Chondrocyte (in vitro differentiated cells): ENCODE measurements at regions not wholly inside any gene's neighbourhood (a gene's known extent, or its start where the extent isn't known, plus 50 kb on each side); places are given as distances from the start of the nearest gene placed in this dataset.

Source experiments
- DNase-seq: peaks from one replicate; pipeline ENCODE4 v3.0.0; 2021; ENCODE audit warnings: mixed read lengths, low spot score
- H3K27ac Mint-ChIP-seq: one replicate; pipeline ENCODE4 v1.8.0; 2021; ENCODE audit warnings: mild to moderate bottlenecking, moderate library complexity, mixed read lengths; ENCODE audit not compliant: unreplicated experiment
- H3K27me3 Mint-ChIP-seq: 2 replicates; pipeline ENCODE4 v1.8.0; 2021; ENCODE audit warnings: low read depth, mixed read lengths
- H3K36me3 Mint-ChIP-seq: 2 replicates; pipeline ENCODE4 v1.8.0; 2021; ENCODE audit warnings: low read depth, mixed read lengths
- H3K4me1 Mint-ChIP-seq: 2 replicates; pipeline ENCODE4 v1.8.0; 2021; ENCODE audit warnings: low read depth, mild to moderate bottlenecking, mixed read lengths
- H3K4me3 Mint-ChIP-seq: one replicate; pipeline ENCODE4 v1.8.0; 2021; ENCODE audit warnings: mild to moderate bottlenecking, moderate library complexity, mixed read lengths; ENCODE audit not compliant: unreplicated experiment
- H3K9me3 Mint-ChIP-seq: 2 replicates; pipeline ENCODE4 v1.8.0; 2021; ENCODE audit warnings: low read depth, mixed read lengths
- TF ChIP-seq, protein P1 (sequence below): fragments of 200-600 bp; sonication (generic); IDR thresholded peaks from 2 replicates; pipeline ENCODE4 v1.5.0; 2021; ENCODE audit warnings: antibody characterized with exemption, mild to moderate bottlenecking, moderate library complexity

DNA sequence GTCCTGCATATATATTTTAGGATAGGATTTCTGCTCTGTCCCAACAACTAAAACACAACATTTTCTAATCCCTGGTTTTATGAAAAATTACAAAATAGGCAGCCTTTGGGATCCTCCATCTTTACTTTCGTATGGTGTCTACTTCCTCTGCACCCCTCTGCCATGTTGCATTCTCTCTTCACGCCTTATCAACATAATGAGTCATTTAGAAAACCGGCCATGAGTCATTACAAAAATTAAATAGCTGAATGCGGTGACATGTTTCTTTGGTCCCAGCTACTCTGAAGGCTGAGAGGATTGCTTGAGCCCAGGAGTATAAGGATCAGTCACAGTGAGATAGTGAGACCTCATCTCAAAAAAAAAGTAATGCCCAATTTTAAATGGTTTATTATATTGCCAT, 148.1 kb upstream of the CELF2 start:
- Mint-ChIP-seq H3K36me3 (peaks cover 2% of the 10 kb centered on the region), H3K27me3 (no peaks in the 10 kb centered on the region), H3K27ac (no peak overlapping the region), H3K9me3 (peaks cover 3% of the 10 kb centered on the region), H3K4me1 (peaks cover 37% of the 10 kb centered on the region), H3K4me3 (no peak overlapping the region)
- TF ChIP-seq, protein P1, sequence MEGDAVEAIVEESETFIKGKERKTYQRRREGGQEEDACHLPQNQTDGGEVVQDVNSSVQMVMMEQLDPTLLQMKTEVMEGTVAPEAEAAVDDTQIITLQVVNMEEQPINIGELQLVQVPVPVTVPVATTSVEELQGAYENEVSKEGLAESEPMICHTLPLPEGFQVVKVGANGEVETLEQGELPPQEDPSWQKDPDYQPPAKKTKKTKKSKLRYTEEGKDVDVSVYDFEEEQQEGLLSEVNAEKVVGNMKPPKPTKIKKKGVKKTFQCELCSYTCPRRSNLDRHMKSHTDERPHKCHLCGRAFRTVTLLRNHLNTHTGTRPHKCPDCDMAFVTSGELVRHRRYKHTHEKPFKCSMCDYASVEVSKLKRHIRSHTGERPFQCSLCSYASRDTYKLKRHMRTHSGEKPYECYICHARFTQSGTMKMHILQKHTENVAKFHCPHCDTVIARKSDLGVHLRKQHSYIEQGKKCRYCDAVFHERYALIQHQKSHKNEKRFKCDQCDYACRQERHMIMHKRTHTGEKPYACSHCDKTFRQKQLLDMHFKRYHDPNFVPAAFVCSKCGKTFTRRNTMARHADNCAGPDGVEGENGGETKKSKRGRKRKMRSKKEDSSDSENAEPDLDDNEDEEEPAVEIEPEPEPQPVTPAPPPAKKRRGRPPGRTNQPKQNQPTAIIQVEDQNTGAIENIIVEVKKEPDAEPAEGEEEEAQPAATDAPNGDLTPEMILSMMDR: no peak
- no peak for DNase-seq

DNA sequence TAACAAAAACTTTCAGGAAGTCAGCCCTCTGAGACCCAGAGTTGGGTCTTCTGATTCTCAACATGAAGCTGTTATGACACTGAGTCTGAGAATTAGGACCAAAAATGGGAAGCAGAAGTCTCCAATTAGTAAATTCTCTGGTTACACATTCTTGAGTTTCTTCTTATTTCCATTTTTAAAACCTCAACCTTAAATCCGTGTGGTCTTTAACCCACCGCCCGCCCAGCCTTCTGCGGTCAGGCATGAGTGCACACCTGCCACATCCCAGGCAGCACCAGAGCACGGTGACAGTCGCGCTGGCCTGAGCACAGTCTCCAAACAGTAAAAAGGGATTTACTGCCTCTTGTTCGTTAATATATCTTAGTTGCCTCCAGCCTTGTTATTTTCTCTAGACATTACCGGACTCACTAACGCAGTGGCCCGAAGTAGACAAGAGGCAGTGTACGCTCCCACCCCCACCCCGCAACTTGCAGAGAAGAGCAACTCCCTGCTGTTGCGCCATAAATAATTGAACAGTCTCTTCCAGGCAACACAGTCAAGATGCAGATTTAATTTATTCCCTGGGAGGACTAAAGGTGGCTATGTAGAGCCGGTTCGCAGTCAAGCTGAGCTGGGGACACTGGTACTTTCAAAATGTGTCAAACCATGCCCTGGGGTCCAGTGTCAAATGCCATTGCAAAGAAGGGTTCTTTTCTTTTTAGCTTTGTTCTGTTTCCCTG, 147.0 kb upstream of the CELF2 start:
- H3K27ac Mint-ChIP-seq: peak overlapping the region; percentile 96

DNA sequence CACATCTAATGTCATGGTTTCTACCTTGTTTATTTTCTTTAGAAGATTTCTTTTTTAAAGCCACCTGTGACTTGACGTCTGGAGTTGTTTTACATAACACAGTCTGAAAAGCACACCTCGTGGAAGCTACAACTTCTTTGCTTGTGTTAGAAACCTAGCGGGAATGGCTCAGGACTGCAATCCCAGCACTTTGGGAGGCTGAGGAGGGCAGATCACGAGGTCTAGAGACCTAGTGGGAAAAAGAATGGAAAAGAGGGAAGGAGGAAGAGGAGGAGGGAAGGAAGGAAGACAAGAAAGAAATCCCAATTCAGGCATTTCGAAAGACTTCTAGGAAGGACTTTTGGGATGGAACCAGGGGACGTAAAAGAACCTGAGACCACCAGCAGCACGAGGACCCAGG, 146.3 kb upstream of the CELF2 start:
- Mint-ChIP-seq H3K36me3 (peaks cover 2% of the 10 kb centered on the region), H3K27ac (peak overlapping the region; percentile 96), H3K9me3 (peaks cover 3% of the 10 kb centered on the region), H3K4me3 (no peak overlapping the region), H3K27me3 (no peaks in the 10 kb centered on the region), H3K4me1 (peaks cover 37% of the 10 kb centered on the region)
- TF ChIP-seq, protein P1: no peak
- no peak for DNase-seq

More for the DNA sequence above, 147.0 kb upstream of the CELF2 start:
- Mint-ChIP-seq H3K27me3 (no peaks in the 10 kb centered on the region), H3K36me3 (peaks cover 2% of the 10 kb centered on the region), H3K4me1 (peaks cover 37% of the 10 kb centered on the region), H3K4me3 (no peak overlapping the region), H3K9me3 (peaks cover 3% of the 10 kb centered on the region)
- no peak for DNase-seq
- TF ChIP-seq, protein P1: no peak

DNA sequence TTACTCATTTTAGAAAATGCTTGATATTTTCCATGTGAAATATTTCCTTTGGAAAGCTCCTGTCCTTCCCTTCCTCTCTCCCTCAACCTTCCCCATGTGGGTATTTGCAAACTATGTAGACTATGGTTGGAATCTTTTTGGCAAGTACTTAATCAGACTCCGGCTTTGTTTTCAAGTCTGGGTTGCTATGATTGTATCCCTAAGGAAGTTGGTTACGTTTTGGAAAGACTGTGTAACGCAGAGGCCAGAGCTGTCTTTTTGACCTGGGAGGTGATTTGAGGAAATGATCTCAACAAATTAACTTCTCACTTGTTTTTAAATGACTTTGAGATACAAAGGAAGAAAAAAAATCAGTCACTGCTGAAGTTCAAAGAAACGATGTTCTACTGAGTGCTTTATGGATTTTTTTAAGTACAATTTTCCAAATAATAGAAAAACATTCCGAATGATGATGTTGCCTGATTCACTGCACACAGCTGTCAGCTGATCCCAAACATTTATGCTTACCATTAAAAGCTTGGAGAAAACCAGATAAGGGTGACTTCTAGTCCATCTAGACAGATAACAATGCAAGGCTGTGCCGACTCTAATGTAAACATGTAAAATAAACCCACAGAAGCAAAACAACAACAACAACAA, 145.5 kb upstream of the CELF2 start:
- H3K27me3 Mint-ChIP-seq: no peaks in the 10 kb centered on the region
- peaks cover 37% of the 10 kb centered on the region for H3K4me1 Mint-ChIP-seq
- H3K27ac Mint-ChIP-seq: peak overlapping the region; percentile 97
- H3K4me3 Mint-ChIP-seq: peak overlapping the region; percentile 23
- peaks cover 3% of the 10 kb centered on the region for H3K9me3 Mint-ChIP-seq
- no peak for DNase-seq
- TF ChIP-seq, protein P1: no peak
- H3K36me3 Mint-ChIP-seq: peaks cover 2% of the 10 kb centered on the region

DNA sequence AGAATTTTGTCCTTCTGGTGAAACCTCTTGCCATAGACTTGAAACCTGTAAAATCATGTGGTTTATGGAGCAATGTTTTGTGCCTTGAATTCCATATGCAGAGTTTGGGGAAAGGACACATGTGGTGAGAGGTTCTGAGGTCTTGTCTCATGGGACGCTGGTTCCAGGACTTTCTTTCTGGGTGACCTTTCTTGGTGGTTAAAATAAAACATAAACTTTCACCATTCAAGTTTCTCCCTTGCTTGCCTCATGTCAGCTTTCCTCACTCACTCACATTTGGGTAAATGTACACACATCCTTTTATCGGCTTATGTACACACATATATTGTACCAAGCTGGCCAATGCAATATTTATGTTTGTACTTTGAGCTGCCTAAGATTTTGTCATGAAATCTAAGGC, 144.9 kb upstream of the CELF2 start:
- peak overlapping the region; percentile 23 for H3K4me3 Mint-ChIP-seq
- peaks cover 3% of the 10 kb centered on the region for H3K9me3 Mint-ChIP-seq
- TF ChIP-seq, protein P1: no peak
- H3K27me3 Mint-ChIP-seq: no peaks in the 10 kb centered on the region
- H3K36me3 Mint-ChIP-seq: peaks cover 2% of the 10 kb centered on the region
- DNase-seq: no peak
- H3K4me1 Mint-ChIP-seq: peaks cover 37% of the 10 kb centered on the region
- H3K27ac Mint-ChIP-seq: peak overlapping the region; percentile 97
